BJ (cell line): ENCODE measurements at regions not wholly inside any gene's neighbourhood (a gene's known extent, or its start where the extent isn't known, plus 50 kb on each side); places are given as distances from the start of the nearest gene placed in this dataset.

Experiments used
- CTCF ChIA-PET: fragments of 350-600 bp; formaldehyde crosslinking; extraction: SDS; loops from one replicate; lab custom pipeline; 2021; ENCODE audit warnings: antibody characterized with exemption, inconsistent platforms; lab: Yijun Ruan, JAX
- POLR2A ChIA-PET: fragments of 300-600 bp; sonication (Branson Sonifier 250); formaldehyde crosslinking; extraction: SDS; loops from one replicate; lab custom pipeline; 2021; ENCODE audit warnings: antibody characterized with exemption; lab: Charles Lee
- DNase-seq: peaks from one replicate; pipeline ENCODE4 v3.0.0-alpha.2; 2011; ENCODE audit warnings: low read depth
- H3K27me3 ChIP-seq: 2 replicates; pipeline ENCODE4 v1.6.0; 2011; ENCODE audit warnings: low read length; ENCODE audit not compliant: control insufficient read depth, insufficient read depth
- H3K36me3 ChIP-seq: 2 replicates; pipeline ENCODE4 v1.5.1; 2011; ENCODE audit warnings: low read length; ENCODE audit not compliant: control insufficient read depth, insufficient read depth
- H3K4me3 ChIP-seq: 2 replicates; pipeline ENCODE4 v1.5.1; 2011; ENCODE audit warnings: low read depth, mild to moderate bottlenecking, control low read depth, low read length
- TF ChIP-seq, protein P1 (sequence below): IDR thresholded peaks from 2 replicates; pipeline ENCODE4 v1.5.1; 2011; ENCODE audit warnings: low read depth, mild to moderate bottlenecking, control low read depth, inconsistent platforms, low read length, moderate library complexity; ENCODE audit not compliant: insufficient read depth

DNA sequence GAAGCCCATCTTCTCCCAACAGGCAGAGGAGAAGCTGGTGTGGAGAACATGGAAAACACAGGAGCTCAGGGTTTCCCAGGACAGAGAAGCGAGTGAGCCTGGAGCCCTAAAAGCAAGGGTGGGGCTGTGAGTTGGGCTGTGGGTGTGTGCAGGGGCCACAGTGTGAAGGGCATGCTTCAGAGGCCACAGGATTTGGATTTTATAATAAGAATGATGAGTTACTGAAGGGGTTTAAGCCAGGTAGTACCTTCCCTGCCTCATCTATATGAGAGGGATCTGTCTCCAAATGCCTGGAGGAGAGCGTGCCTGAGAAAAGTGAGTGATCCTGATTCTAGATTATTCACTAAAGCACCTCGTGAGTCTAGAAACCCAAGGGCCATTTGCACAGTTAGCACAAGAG, 106.8 kb downstream of the VPREB1 start:
- TF ChIP-seq, protein P1, sequence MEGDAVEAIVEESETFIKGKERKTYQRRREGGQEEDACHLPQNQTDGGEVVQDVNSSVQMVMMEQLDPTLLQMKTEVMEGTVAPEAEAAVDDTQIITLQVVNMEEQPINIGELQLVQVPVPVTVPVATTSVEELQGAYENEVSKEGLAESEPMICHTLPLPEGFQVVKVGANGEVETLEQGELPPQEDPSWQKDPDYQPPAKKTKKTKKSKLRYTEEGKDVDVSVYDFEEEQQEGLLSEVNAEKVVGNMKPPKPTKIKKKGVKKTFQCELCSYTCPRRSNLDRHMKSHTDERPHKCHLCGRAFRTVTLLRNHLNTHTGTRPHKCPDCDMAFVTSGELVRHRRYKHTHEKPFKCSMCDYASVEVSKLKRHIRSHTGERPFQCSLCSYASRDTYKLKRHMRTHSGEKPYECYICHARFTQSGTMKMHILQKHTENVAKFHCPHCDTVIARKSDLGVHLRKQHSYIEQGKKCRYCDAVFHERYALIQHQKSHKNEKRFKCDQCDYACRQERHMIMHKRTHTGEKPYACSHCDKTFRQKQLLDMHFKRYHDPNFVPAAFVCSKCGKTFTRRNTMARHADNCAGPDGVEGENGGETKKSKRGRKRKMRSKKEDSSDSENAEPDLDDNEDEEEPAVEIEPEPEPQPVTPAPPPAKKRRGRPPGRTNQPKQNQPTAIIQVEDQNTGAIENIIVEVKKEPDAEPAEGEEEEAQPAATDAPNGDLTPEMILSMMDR: no peak
- POLR2A ChIA-PET: no interaction called here
- no peak overlapping the region for H3K4me3 ChIP-seq
- H3K36me3 ChIP-seq: no peaks in the 10 kb centered on the region
- CTCF ChIA-PET: interaction anchor here (1.0 to 1.1 kb wide), 2 partner anchors 8 to 11 kb away, joined by 3 to 4 read pairs; no protein-coding TSS in a partner anchor
- DNase-seq: no peak
- peaks cover 8% of the 10 kb centered on the region for H3K27me3 ChIP-seq

DNA sequence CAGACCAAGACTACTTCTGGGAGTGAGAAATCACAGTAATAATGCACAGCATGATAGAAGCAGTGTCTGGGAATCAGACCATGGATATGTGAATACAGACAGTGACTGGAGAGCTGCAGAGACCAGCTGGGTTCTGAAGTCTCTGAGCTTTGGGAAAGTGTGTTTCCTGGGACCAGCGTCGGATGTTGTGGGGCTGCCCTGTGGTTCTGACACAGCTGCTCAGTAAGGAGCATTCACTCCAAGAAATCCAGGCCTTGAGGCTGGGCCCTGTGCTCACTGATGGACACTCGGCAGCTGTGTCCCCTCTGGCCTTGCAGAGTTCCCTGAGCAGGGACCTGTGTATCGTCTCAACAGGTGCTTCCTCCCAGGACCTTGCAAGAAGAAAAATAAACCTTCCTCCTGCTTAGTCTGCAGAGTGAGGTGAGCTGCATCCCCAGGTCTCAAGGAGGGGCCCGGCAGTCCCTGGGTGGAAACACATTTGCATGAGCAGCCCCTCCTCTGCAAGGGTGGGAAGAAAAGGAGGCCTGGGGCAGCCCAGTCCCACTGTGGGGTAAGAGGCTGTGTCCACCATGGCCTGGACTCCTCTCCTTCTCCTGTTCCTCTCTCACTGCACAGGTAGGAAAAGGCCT, 107.9 kb downstream of the VPREB1 start:
- Histone ChIP-seq H3K27me3 (peaks cover 7% of the 10 kb centered on the region), H3K36me3 (no peaks in the 10 kb centered on the region), H3K4me3 (no peak overlapping the region)
- TF ChIP-seq, protein P1: no peak
- ChIA-PET POLR2A (no interaction called here), CTCF (interaction anchor here (0.6 to 1.0 kb wide), 3 partner anchors 9 to 35 kb away, joined by 3 to 4 read pairs (median 3); no protein-coding TSS in a partner anchor)
- DNase-seq: no peak

DNA sequence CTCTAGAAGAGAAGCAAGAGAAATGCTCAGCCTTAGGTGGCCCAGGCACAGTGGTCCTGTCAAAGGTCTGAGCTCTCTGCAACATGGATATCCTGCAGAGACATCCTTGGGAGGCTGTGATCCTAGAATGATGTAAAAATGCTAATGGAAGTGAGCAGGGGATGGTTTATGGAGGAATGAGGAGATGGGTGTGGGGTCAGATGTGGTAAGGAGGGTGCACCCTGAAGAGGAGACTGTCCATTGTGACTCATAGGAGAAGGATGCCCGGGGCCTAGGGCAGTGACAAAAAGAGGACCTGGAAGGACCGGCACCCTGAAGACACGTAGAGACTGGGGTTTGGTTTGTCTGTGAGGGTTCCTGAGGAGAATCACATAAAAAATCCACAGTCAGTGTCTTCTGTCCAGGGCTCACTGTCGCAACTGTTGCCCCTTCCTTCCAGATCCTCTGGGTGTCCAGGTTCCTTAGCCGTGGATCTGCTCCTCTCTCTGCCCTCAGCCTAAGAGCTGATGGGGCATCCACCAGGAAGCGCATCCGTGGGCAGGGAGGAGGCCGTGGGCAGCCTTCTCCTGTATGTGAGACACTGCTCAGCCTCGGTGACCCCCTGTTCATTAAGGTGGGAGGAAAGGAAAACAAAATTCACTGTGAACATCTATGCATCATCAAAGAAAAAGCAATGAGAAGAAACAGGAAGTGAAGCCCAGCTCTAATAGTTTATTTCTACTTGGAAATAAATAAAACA, 110.7 kb downstream of the VPREB1 start:
- ChIA-PET CTCF (interaction anchor here (1.0 to 3.0 kb wide), 2 partner anchors 10 to 12 kb away, joined by 4 to 22 read pairs; no protein-coding TSS in a partner anchor), POLR2A (no interaction called here)
- DNase-seq: no peak
- Histone ChIP-seq H3K36me3 (no peaks in the 10 kb centered on the region), H3K27me3 (peaks cover 3% of the 10 kb centered on the region), H3K4me3 (no peak overlapping the region)
- TF ChIP-seq, protein P1: no peak

DNA sequence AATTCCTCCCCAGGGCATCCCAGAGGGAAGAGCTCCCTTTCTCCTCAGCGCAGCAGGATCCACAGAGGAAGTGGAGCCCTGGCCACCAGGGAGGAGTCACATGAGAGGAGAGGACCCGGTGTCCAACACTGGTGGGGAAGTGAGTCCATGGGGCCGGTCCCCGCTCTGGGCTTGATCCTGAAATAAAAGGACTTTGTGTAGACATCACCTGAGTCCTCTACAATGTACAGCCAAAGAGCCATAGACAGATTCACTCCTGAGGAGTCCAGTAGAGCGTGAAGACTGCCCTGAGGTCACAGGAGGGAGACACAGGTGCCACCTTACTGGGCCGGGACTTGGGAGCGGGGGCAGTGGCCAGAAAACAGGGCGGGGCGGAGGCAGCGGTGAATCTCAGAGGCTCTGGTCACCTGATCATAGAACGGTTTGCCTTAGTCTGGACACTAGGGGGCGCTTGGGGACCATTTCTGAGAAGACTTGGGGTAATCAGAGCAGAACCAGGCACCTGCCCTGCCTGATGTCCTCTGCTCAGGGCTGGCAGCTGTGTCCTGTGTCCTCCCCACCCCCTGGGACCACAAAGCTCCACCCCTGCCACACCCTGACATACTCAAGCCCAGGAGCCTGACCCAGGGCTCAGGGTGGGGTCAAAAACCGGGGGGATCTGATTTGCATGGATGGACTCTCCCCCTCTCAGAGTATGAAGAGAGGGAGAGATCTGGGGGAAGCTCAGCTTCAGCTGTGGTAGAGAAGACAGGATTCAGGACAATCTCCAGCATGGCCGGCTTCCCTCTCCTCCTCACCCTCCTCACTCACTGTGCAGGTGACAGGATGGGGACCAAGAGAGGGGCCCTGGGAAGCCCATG, 112.7 kb downstream of the VPREB1 start:
- POLR2A ChIA-PET: no interaction called here
- TF ChIP-seq, protein P1: peak; percentile 74
- no peak overlapping the region for H3K4me3 ChIP-seq
- DNase-seq: no peak
- peaks cover 3% of the 10 kb centered on the region for H3K27me3 ChIP-seq
- CTCF ChIA-PET: interaction anchor here (1.1 to 3.0 kb wide), 6 partner anchors 10 to 149 kb away, joined by 3 to 22 read pairs (median 4); no protein-coding TSS in a partner anchor
- no peaks in the 10 kb centered on the region for H3K36me3 ChIP-seq
